Stomach smooth muscle (tissue), 2 donors: ENCODE measurements at regions not wholly inside any gene's neighbourhood (a gene's known extent, or its start where the extent isn't known, plus 50 kb on each side); places are given as distances from the start of the nearest gene placed in this dataset.

Experiments
- H3K27ac ChIP-seq: one replicate; pipeline ENCODE4 v1.7.0; 2013; ENCODE audit warnings: mild to moderate bottlenecking, low read length, inconsistent platforms
- H3K27me3 ChIP-seq, 2 donors: one replicate each; pipeline ENCODE4 v1.7.0; 2013; ENCODE audit warnings: low read length in 2 of 2; ENCODE audit not compliant: insufficient read depth in 2 of 2, control insufficient read depth in 1 of 2
- H3K36me3 ChIP-seq, 2 donors: one replicate each; pipeline ENCODE4 v1.7.0; 2013; ENCODE audit warnings: low read length in 2 of 2; ENCODE audit not compliant: control insufficient read depth in 2 of 2, insufficient read depth in 2 of 2
- H3K4me1 ChIP-seq: one replicate; pipeline ENCODE4 v1.7.0; 2013; ENCODE audit warnings: low read length; ENCODE audit not compliant: control insufficient read depth, insufficient read depth
- H3K4me3 ChIP-seq, 2 donors: one replicate each; pipeline ENCODE4 v1.7.0; 2013; ENCODE audit warnings: low read length in 2 of 2
- H3K9ac ChIP-seq, 2 donors: one replicate each; pipeline ENCODE4 v1.7.0; 2013; ENCODE audit warnings: low read length in 2 of 2, mild to moderate bottlenecking in 1 of 2
- H3K9me3 ChIP-seq, 2 donors: one replicate each; pipeline ENCODE4 v1.7.0; 2013; ENCODE audit warnings: low read length in 2 of 2; ENCODE audit not compliant: control insufficient read depth in 2 of 2
- donor health status: healthy.
- donor health status: Pancreatic carcinoma.

DNA sequence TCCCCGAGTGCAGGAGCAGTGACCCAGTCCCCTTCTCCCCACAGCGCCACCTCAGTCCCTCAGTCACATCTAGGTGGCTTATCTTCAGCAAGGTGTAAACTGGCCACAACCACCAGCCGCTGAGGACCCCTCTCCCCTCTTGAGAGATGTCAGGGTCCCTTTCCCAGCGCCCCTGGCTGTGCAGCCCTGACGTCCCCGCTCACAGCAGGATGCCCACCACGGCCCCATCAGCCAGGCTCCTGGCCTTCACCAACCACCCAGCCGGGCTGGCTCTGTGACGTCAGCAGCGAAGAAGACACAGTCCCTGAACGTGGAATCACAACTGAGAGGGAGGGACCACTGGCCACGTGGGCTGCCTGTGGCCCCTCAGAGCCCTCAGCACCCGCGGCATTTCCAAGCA, 249.4 kb downstream of the NPHP4 start:
- H3K9me3 ChIP-seq: no peaks in the 10 kb centered on the region
- no peak overlapping the region for H3K9ac ChIP-seq
- H3K27me3 ChIP-seq: peaks cover 16 to 19% of the 10 kb centered on the region in 2 donors
- H3K36me3 ChIP-seq: no peaks in the 10 kb centered on the region
- H3K27ac ChIP-seq: no peak overlapping the region
- no peak overlapping the region for H3K4me3 ChIP-seq
- no peaks in the 10 kb centered on the region for H3K4me1 ChIP-seq

DNA sequence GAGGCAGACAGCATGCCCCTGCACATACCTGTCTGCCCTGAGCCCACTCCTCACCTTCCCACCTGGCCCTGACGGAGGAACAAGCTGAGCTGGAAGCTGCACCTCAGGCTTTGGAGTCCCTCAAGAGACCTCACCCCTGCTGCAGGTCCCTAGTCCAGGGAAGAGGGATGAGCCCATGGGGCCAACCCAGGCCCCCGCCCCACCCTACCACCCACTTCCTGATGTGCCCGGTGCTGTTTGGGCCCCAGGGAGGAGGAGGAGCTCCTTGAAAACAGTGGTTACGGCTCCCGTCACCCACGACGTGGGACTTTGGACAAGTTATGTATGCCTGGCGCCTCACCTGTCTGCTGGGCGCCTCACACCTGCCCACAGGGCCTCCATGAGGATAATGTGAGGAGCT, 250.2 kb downstream of the NPHP4 start:
- H3K36me3 ChIP-seq: no peaks in the 10 kb centered on the region
- H3K9ac ChIP-seq: no peak overlapping the region
- H3K27me3 ChIP-seq: peaks cover 16 to 19% of the 10 kb centered on the region in 2 donors
- no peak overlapping the region for H3K27ac ChIP-seq
- no peak overlapping the region for H3K4me3 ChIP-seq
- H3K9me3 ChIP-seq: no peaks in the 10 kb centered on the region
- no peaks in the 10 kb centered on the region for H3K4me1 ChIP-seq

DNA sequence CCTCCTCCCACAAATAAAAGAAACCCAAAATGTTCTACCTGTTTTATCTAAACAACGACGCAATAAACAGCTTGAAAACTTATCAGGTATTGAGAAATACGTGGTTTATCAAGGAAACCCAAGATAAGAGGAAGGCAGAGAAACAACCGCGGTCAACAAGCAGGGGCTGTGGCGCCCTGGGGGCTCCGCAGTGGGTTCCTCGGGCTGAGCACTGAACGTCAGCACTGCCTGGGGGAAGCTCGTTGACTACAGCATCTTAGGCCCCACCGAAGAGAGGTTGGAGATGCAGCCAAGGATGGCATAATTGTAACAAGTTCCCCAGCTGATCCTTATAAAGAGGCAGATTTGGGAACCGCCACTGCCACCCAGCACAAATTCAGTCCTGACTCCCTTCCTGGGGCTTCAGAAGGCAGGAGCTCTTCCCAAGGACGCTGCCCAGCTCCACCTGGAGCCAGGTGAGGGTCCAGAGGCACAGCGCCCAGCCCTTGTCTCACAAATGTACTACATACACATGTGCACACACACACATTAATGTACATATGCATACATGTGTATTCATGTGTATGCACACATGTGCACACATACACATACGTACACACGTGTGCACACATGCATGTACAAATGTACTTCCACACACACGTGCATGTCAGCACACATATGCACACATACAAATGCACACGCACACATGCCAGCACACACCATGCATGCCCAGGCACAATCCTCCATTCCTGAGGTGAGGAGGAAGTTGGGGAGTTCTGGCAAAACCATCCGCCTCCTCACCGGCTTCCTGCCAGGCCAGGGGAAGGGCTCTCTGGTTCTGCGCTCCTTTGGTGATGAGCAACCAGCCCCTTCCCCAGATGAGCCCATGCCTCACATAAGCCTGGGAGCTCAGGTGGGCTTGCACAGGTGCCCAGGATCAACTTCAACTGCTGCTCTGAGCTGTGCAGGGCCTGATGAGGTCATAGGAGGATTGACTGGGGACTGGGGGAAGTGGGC, 251.1 kb downstream of the NPHP4 start:
- H3K27ac ChIP-seq: no peak overlapping the region
- peaks cover 13 to 15% of the 10 kb centered on the region in 2 donors for H3K27me3 ChIP-seq
- H3K9me3 ChIP-seq: no peaks in the 10 kb centered on the region
- no peak overlapping the region for H3K4me3 ChIP-seq
- H3K9ac ChIP-seq: no peak overlapping the region
- H3K36me3 ChIP-seq: no peaks in the 10 kb centered on the region
- H3K4me1 ChIP-seq: no peaks in the 10 kb centered on the region

- Histone ChIP-seq H3K4me1 (no peaks in the 10 kb centered on the region), H3K27ac (no peak overlapping the region), H3K27me3 (peaks cover 8 to 11% of the 10 kb centered on the region in 2 donors), H3K4me3 (no peak overlapping the region), H3K9ac (no peak overlapping the region), H3K9me3 (no peaks in the 10 kb centered on the region), H3K36me3 (no peaks in the 10 kb centered on the region)
These were observed 251.8 kb downstream of the NPHP4 start for GRCh38 chr1:5740450-5740849.

DNA sequence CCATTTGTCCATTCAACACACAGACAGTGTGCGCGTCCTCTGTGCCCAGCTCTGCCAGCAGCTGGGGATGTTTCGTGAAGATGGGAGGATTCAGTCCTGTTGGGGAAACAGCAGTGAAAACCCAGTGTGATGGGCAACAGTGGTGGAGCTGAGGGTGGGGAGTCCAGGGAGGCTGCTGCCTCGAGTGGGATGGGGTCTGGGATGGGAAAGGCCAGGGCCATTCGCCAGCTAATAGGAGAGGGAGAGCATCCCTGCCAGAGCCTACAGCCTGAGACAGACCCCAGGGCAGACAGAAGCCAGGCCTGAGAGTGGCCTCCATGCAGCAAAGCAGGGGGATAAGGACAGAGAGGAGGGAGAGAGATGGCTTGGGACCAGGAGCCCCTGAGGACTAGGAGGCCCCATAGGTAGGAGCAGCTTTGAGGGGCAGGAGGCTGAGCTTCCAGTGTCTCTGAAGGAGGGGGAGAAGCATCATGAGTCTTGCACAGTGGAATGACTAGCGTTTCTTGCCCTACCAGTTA, 252.6 kb downstream of the NPHP4 start:
- Histone ChIP-seq H3K27ac (no peak overlapping the region), H3K27me3 (peaks cover 7 to 10% of the 10 kb centered on the region in 2 donors), H3K9me3 (no peaks in the 10 kb centered on the region), H3K4me1 (no peaks in the 10 kb centered on the region), H3K4me3 (no peak overlapping the region), H3K36me3 (no peaks in the 10 kb centered on the region), H3K9ac (no peak overlapping the region)

GRCh38 chr1:5738911-5739462, 253.2 kb downstream of the NPHP4 start:
- H3K36me3 ChIP-seq: no peaks in the 10 kb centered on the region
- no peaks in the 10 kb centered on the region for H3K4me1 ChIP-seq
- H3K9me3 ChIP-seq: no peaks in the 10 kb centered on the region
- no peak overlapping the region for H3K4me3 ChIP-seq
- H3K27me3 ChIP-seq: peaks cover 7 to 11% of the 10 kb centered on the region in 2 donors
- no peak overlapping the region for H3K9ac ChIP-seq
- no peak overlapping the region for H3K27ac ChIP-seq

DNA sequence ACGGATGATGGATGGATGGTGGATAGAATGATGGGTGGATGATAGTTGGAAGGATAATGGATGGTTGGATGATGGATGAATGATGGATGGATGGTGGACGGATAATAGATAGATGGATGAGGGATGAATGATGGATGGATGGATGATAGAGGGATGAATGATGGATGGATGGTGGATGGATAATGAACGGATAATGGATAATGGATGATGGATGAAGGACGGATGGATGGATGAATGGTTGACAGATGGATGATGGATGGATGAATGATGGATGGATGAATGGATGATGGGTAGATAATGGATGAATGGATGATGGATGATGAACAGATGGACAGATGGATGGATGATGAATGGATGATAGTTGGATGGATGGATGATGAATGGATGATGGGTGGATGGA, 255.1 kb downstream of the NPHP4 start:
- Histone ChIP-seq H3K4me1 (no peaks in the 10 kb centered on the region), H3K27me3 (peaks cover 4 to 12% of the 10 kb centered on the region in 2 donors), H3K9me3 (no peaks in the 10 kb centered on the region), H3K36me3 (no peaks in the 10 kb centered on the region), H3K4me3 (no peak overlapping the region), H3K27ac (no peak overlapping the region), H3K9ac (no peak overlapping the region)

DNA sequence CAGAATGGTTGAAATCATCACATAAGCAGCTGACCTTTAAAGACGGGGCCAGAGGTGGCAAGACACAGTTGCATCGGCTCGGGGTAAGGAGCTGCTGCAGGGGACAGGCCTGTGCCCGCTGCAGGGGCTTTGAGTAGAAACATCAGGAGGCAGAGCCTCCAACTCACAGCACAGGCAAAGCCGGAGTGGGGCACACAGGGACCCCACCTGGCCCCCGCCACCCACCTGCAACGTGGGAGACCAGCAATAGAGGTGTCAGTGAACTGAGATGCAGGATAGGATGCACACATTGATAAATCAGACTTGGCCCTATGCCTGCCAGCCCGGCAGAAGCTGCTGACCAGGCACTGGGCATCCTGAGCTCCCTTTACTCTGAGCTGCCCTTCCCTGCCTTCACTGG, 257.2 kb downstream of the NPHP4 start:
- Histone ChIP-seq H3K27ac (no peak overlapping the region), H3K4me3 (no peak overlapping the region), H3K27me3 (peaks cover 2 to 8% of the 10 kb centered on the region in 2 donors), H3K9me3 (no peaks in the 10 kb centered on the region), H3K36me3 (no peaks in the 10 kb centered on the region), H3K4me1 (no peaks in the 10 kb centered on the region), H3K9ac (no peak overlapping the region)

GRCh38 chr1:5734414-5734813, 257.8 kb downstream of the NPHP4 start:
- Histone ChIP-seq H3K4me1 (no peaks in the 10 kb centered on the region), H3K9ac (no peak overlapping the region), H3K36me3 (no peaks in the 10 kb centered on the region), H3K4me3 (no peak overlapping the region), H3K9me3 (no peaks in the 10 kb centered on the region), H3K27ac (no peak overlapping the region), H3K27me3 (peaks cover 2 to 8% of the 10 kb centered on the region in 2 donors)

DNA sequence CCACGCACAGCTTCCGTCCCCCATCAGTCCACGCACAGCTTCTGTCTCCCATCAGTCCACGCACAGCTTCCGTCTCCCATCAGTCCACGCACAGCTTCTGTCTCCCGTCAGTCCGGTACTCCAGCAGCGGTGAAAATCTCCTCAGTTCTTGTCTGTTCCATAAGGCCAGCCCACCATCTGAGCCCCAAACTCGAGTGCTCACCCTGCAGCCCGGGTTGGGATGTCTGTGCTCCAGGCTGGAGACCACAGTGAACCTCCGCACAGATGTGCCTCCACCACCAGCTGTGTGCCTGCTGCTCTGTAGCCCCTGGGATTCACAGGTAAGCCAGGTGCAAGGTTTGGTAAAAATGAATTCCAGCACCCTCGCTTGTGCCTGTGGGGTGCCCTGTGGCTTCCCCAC, 258.6 kb downstream of the NPHP4 start:
- Histone ChIP-seq H3K9ac (no peak overlapping the region), H3K4me1 (no peaks in the 10 kb centered on the region), H3K27me3 (peaks cover 2 to 11% of the 10 kb centered on the region in 2 donors), H3K4me3 (no peak overlapping the region), H3K36me3 (no peaks in the 10 kb centered on the region), H3K27ac (no peak overlapping the region), H3K9me3 (no peaks in the 10 kb centered on the region)

DNA sequence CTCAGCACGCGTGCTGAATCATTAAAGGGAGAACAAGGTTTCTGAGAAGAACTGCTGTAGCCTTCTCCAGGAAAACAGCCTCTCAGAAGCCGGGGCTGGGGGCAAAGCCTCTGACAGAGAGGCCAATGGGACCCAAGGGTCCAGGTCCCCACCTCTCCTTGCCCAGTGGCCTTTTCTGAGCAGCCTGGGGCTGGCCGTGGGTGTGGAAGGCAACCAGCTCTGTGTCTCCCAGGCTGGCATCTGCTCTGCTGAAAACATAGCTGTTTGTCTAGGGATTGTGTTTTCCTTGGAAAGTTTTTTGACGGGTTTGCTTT, 261.2 kb downstream of the NPHP4 start:
- Histone ChIP-seq H3K9ac (no peak overlapping the region), H3K9me3 (no peaks in the 10 kb centered on the region), H3K4me1 (no peaks in the 10 kb centered on the region), H3K4me3 (no peak overlapping the region), H3K36me3 (no peaks in the 10 kb centered on the region), H3K27ac (no peak overlapping the region), H3K27me3 (peaks cover 2 to 11% of the 10 kb centered on the region in 2 donors)
